ENCODE measurements at regions not wholly inside any gene's neighbourhood (a gene's known extent, or its start where the extent isn't known, plus 50 kb on each side); places are given as distances from the start of the nearest gene placed in this dataset.

GRCh38 chr10:128377988-128378387 is 251.8 kb upstream of the MKI67 start:
- H3K4me1 Mint-ChIP-seq (ENCODE audit: low read depth), result no peaks in the 10 kb centered on the region
- TF ChIP-seq CTCF (IDR thresholded peaks at IDR 0.05), result no peak
- H3K9me3 Mint-ChIP-seq, result peaks cover 68% of the 10 kb centered on the region
- no peak overlapping the region for H3K27ac Mint-ChIP-seq
- no peak overlapping the region for H3K4me3 Mint-ChIP-seq
- H3K27me3 Mint-ChIP-seq (ENCODE audit: insufficient read depth), result no peaks in the 10 kb centered on the region; the same call in 1 of the 2 replicates
- no peak for DNase-seq
- peaks cover 5% of the 10 kb centered on the region; the same call in 1 of the 2 replicates for H3K36me3 Mint-ChIP-seq (ENCODE audit: low read depth)

GRCh38 chr10:128380946-128381345 is 254.7 kb upstream of the MKI67 start:
- H3K4me3 Mint-ChIP-seq, result no peak overlapping the region
- peaks cover 12% of the 10 kb centered on the region; the same call in 1 of the 2 replicates for H3K36me3 Mint-ChIP-seq (ENCODE audit: low read depth)
- no peak overlapping the region for H3K27ac Mint-ChIP-seq
- DNase-seq, result no peak
- H3K9me3 Mint-ChIP-seq, result peaks cover 75% of the 10 kb centered on the region
- TF ChIP-seq CTCF (IDR thresholded peaks at IDR 0.05), result no peak
- no peaks in the 10 kb centered on the region for H3K4me1 Mint-ChIP-seq (ENCODE audit: low read depth)
- H3K27me3 Mint-ChIP-seq (ENCODE audit: insufficient read depth), result no peaks in the 10 kb centered on the region; the same call in 1 of the 2 replicates

- no peaks in the 10 kb centered on the region for H3K4me1 Mint-ChIP-seq (ENCODE audit: low read depth)
- TF ChIP-seq CTCF (IDR thresholded peaks at IDR 0.05), result no peak
- DNase-seq, result no peak
Measured at GRCh38 chr10:128382225-128382624, 256.0 kb upstream of the MKI67 start.

GRCh38 chr10:128384831-128385230 is 258.6 kb upstream of the MKI67 start:
- Mint-ChIP-seq H3K4me1 (ENCODE audit: low read depth) (no peaks in the 10 kb centered on the region), H3K36me3 (ENCODE audit: low read depth) (peaks cover 7% of the 10 kb centered on the region; the same call in 1 of the 2 replicates), H3K9me3 (peaks cover 73% of the 10 kb centered on the region), H3K27me3 (ENCODE audit: insufficient read depth) (no peaks in the 10 kb centered on the region; the same call in 1 of the 2 replicates), H3K27ac (no peak overlapping the region), H3K4me3 (no peak overlapping the region)
- DNase-seq, result no peak
- no peak for TF ChIP-seq CTCF (IDR thresholded peaks at IDR 0.05)

More at GRCh38 chr10:128382225-128382624, 256.0 kb upstream of the MKI67 start:
- Mint-ChIP-seq H3K27ac (no peak overlapping the region), H3K4me3 (no peak overlapping the region), H3K27me3 (ENCODE audit: insufficient read depth) (no peaks in the 10 kb centered on the region; the same call in 1 of the 2 replicates), H3K36me3 (ENCODE audit: low read depth) (peaks cover 12% of the 10 kb centered on the region; the same call in 1 of the 2 replicates), H3K9me3 (peaks cover 82% of the 10 kb centered on the region)

GRCh38 chr10:128386231-128386630 is 260.0 kb upstream of the MKI67 start:
- no peak for TF ChIP-seq CTCF (IDR thresholded peaks at IDR 0.05)
- Mint-ChIP-seq H3K36me3 (ENCODE audit: low read depth) (peaks cover 7% of the 10 kb centered on the region; the same call in 1 of the 2 replicates), H3K9me3 (peaks cover 78% of the 10 kb centered on the region), H3K4me3 (no peak overlapping the region), H3K27ac (no peak overlapping the region), H3K4me1 (ENCODE audit: low read depth) (no peaks in the 10 kb centered on the region), H3K27me3 (ENCODE audit: insufficient read depth) (no peaks in the 10 kb centered on the region; the same call in 1 of the 2 replicates)
- no peak for DNase-seq

All from HFFc6 (cell line).